ENCODE measurements at regions not wholly inside any gene's neighbourhood (a gene's known extent, or its start where the extent isn't known, plus 50 kb on each side); places are given as distances from the start of the nearest gene placed in this dataset.

DNA sequence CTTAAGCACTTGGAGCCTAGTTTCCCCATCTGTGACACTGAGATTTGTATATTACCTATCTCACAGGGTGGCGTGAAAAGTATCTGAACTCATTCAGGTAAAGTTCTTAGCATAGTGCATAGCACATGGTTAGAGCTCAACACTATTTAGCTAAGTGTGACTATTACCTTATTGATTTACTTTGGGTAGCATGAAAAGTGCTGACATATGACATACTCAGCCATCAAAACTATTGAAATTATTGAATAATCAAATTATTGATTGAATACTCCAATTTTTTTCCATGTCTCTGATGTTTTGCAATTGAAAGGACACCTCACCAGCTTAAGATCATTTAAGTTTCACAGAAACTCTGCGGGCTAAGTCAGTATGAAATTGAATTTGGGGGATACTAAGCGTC lies 715.0 kb downstream of the EFNB2 start:
- Mint-ChIP-seq H3K4me3 (no peak overlapping the region), H3K4me1 (ENCODE audit: low read depth) (no peaks in the 10 kb centered on the region), H3K27me3 (no peaks in the 10 kb centered on the region), H3K9me3 (no peaks in the 10 kb centered on the region), H3K36me3 (ENCODE audit: low read depth) (no peaks in the 10 kb centered on the region), H3K27ac (no peak overlapping the region)
- DNase-seq, result no peak

DNA sequence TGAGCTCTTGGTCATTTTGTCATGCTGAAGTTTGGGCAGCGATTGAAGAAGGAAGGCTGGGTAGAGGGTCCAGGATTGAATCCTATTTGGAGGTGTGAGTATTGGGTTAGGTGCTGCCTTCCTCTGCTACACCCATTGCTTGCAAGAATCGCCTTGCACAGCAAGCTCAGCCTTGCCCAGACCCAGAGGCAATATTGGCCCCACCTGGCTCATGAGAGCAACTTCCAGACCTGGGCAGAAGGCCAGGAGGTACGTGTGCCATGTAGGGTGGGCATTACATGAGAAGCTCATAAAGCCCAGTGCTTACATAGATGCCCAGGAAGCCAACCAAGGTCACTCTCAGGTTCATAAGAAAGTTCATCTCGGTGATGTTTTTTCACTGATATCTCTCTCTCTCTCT lies 718.0 kb downstream of the EFNB2 start:
- H3K27ac Mint-ChIP-seq, result no peak overlapping the region
- no peaks in the 10 kb centered on the region for H3K4me1 Mint-ChIP-seq (ENCODE audit: low read depth)
- H3K9me3 Mint-ChIP-seq, result no peaks in the 10 kb centered on the region
- H3K4me3 Mint-ChIP-seq, result no peak overlapping the region
- DNase-seq, result no peak
- no peaks in the 10 kb centered on the region for H3K36me3 Mint-ChIP-seq (ENCODE audit: low read depth)
- H3K27me3 Mint-ChIP-seq, result no peaks in the 10 kb centered on the region

DNA sequence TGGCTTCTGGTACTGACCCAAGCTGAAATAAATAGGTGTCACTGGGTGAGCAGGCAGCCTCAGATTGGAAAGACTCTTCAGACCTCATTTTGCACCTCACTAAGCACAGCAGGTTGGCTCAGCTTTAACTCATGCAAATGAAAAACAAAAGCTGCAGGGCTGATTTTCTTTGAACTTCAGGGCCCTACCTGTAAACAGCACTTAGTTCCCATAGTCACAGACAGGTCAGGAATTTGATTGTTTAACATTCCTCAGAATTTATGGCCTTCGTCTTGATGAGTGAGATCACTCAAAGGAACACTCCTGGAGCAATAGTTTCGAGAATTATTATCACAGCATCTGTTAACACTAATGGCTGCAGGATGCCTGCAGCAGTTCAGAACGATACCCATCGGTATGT lies 718.5 kb downstream of the EFNB2 start:
- H3K27ac Mint-ChIP-seq, result no peak overlapping the region
- no peaks in the 10 kb centered on the region for H3K4me1 Mint-ChIP-seq (ENCODE audit: low read depth)
- H3K4me3 Mint-ChIP-seq, result no peak overlapping the region
- no peaks in the 10 kb centered on the region for H3K9me3 Mint-ChIP-seq
- no peaks in the 10 kb centered on the region for H3K27me3 Mint-ChIP-seq
- H3K36me3 Mint-ChIP-seq (ENCODE audit: low read depth), result no peaks in the 10 kb centered on the region
- no peak for DNase-seq

DNA sequence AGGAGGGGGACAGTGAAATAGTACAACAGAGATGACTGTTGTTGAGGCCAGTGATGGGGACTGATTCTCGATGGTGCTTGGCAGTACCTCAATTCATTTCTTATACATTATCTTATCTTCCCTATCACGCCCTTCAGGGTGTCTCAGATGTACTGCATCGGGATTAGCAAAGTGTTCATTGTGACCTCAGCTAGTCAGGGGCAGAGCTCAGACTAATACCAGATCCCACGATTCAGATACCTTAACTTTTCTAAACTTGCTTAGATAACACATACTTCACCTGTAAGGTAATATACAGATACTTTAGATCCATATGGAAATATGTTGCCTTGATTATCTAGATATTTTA lies 720.6 kb downstream of the EFNB2 start:
- H3K4me1 Mint-ChIP-seq (ENCODE audit: low read depth), result no peaks in the 10 kb centered on the region
- no peaks in the 10 kb centered on the region for H3K9me3 Mint-ChIP-seq
- no peak for DNase-seq
- H3K27me3 Mint-ChIP-seq, result no peaks in the 10 kb centered on the region
- no peak overlapping the region for H3K4me3 Mint-ChIP-seq
- no peaks in the 10 kb centered on the region for H3K36me3 Mint-ChIP-seq (ENCODE audit: low read depth)
- H3K27ac Mint-ChIP-seq, result no peak overlapping the region

DNA sequence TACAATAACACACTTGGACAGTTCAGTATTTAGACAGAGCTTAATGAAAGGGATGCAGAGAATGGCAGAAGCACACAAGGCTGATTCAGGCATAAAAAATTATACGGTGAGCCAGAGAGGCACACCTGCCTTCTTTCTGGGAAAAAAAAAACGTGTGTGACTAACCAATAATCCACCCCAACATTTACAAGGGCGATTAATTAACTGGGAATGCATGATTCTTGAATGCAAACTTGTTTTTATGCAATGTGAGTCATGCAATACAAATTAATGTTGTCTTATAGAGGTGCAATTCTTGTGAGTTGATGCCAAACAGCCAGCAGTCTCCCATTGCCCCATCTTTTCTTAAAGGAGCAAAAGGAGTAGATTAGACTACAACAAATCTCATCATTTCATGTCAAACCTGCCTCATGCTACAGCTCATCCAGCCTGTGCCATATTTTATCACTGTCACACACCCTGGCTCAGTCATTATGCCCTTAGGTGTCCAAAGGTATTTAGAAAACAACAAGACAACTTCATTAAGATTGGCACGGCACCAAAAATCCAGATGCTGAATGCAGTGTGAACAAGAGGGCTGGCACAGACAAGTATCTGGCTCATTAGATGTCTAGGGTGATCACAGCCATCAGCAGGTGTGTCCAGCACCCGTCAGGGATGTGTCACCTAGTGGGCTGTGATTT lies 721.1 kb downstream of the EFNB2 start:
- Mint-ChIP-seq H3K27me3 (no peaks in the 10 kb centered on the region), H3K4me1 (ENCODE audit: low read depth) (no peaks in the 10 kb centered on the region), H3K9me3 (no peaks in the 10 kb centered on the region), H3K4me3 (no peak overlapping the region), H3K27ac (no peak overlapping the region), H3K36me3 (ENCODE audit: low read depth) (no peaks in the 10 kb centered on the region)
- no peak for DNase-seq

DNA sequence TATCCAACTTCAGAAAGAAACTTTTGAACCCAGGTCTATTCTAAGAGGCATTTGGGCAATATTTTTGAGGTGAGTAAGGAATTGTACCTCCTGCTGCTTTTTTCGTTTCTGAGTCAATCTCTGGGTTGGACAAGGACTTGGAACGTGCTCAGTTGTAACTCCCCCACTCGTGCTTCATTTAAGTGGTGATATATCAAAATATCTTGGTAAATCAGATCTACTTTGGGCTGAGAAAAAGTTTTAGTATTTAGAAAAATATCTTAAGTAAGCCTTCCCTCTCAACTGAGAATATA lies 728.9 kb downstream of the EFNB2 start:
- DNase-seq, result no peak
- Mint-ChIP-seq H3K4me3 (no peak overlapping the region), H3K27me3 (no peaks in the 10 kb centered on the region), H3K4me1 (ENCODE audit: low read depth) (no peaks in the 10 kb centered on the region), H3K27ac (no peak overlapping the region), H3K9me3 (peaks cover 9% of the 10 kb centered on the region), H3K36me3 (ENCODE audit: low read depth) (no peaks in the 10 kb centered on the region)

DNA sequence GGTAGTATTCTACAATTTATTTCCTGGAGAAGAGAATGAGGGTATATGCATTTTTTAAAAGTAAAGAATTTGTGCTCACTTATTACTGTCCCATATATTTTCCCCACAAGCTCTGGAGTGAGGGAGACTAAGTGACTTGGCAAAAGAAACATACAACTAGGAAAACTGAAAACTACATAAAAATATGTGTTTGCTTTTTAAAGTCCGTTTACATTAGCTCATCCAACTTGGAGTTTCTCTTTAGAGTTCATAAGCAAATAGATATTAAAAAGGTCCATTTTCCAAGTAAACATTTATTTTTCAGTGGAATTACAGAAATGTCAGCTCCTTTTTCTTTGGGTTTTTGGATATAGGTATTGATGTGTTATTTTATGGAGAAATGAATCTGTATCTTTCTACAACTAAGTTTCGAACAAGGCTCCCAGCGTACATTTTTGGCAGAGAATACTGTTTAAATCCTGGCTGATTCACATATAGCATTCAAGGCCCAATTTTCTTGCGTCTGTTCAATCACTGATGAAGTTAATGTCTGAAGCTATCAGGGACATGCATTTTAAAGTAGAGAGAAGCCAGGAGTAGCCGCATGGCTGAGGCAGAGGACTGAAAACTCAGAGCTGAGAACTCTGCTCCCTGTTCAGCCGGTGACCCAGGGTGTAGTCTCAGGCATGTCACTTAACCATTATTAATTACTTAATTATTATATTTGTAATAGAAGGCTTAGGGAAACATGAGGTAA lies 729.4 kb downstream of the EFNB2 start:
- no peaks in the 10 kb centered on the region for H3K36me3 Mint-ChIP-seq (ENCODE audit: low read depth)
- H3K27ac Mint-ChIP-seq, result no peak overlapping the region
- H3K9me3 Mint-ChIP-seq, result peaks cover 9% of the 10 kb centered on the region

DNA sequence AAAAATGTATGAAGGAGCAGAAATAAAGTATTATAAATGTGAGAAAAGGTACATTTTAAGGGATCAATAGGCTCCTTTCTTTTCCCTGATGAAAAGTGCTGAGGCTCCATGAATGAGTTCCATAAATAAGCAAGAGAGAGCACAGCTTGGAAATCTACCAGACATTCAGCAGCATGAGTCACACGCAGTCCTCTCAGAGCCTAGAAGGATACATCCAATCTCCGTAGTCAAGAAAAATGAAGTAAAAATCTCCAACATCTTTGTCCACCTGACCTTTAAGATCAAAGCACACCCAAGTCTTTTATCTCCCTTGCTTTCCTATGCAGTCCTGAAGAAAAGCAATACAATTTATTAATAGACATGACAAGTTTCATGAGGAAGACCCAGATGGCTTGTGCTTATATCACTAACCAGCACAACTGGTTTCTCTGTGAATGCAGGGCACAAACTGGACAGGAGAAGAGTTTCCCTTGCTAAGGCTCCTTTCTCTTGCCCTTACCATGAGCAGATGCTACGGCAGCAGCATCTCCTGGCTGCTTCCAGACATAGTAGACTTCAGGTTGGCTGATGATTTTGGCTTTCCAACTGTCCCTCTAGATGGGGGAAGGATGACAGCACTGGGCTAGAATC lies 730.8 kb downstream of the EFNB2 start:
- DNase-seq, result no peak
- Mint-ChIP-seq H3K36me3 (ENCODE audit: low read depth) (no peaks in the 10 kb centered on the region), H3K9me3 (peaks cover 9% of the 10 kb centered on the region), H3K4me3 (no peak overlapping the region), H3K27ac (no peak overlapping the region), H3K27me3 (no peaks in the 10 kb centered on the region), H3K4me1 (ENCODE audit: low read depth) (no peaks in the 10 kb centered on the region)

More for the DNA sequence above, 729.4 kb downstream of the EFNB2 start:
- Mint-ChIP-seq H3K4me3 (no peak overlapping the region), H3K4me1 (ENCODE audit: low read depth) (no peaks in the 10 kb centered on the region), H3K27me3 (no peaks in the 10 kb centered on the region)
- DNase-seq, result no peak

DNA sequence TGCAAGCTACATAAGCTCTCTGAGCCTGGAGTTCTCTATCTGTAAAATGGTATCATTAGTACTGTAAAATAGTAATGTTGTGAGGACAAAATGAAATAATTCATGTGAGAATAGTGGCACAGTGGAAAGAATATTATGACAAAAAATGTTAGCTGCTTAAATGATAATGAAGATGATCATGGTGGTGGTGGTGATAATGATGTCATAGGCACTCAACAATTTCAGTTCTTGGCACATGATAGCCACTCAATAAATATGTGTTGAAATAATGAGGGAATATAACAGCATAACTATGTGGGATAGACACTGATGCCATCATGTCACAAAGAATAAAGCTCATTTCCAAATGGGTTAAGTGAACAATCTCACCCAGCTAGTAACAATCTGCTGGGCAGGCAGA lies 736.3 kb downstream of the EFNB2 start:
- no peak overlapping the region for H3K4me3 Mint-ChIP-seq
- no peaks in the 10 kb centered on the region for H3K9me3 Mint-ChIP-seq
- H3K4me1 Mint-ChIP-seq (ENCODE audit: low read depth), result no peaks in the 10 kb centered on the region
- DNase-seq, result no peak
- H3K36me3 Mint-ChIP-seq (ENCODE audit: low read depth), result no peaks in the 10 kb centered on the region
- H3K27ac Mint-ChIP-seq, result no peak overlapping the region
- H3K27me3 Mint-ChIP-seq, result no peaks in the 10 kb centered on the region

DNA sequence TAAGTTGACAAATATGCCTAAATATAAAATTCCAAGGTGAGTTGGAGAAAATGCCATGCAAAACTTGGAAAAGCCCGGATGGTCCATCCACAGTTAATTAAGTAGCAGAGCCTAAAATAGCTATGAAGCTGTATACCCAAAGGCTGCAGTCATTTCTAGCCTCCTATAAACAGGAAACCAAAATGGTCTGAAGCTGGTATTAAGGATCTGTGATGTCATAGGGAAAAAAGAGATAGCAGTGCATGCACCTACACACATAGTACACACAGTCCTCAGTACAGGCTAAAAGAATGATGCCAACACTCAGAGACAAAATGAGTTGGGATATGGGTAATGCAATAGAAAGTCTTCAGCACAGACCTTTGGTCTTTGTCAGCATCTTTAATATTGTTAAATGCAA lies 736.9 kb downstream of the EFNB2 start:
- Mint-ChIP-seq H3K36me3 (ENCODE audit: low read depth) (no peaks in the 10 kb centered on the region), H3K27me3 (no peaks in the 10 kb centered on the region), H3K27ac (no peak overlapping the region), H3K4me3 (no peak overlapping the region), H3K9me3 (no peaks in the 10 kb centered on the region), H3K4me1 (ENCODE audit: low read depth) (no peaks in the 10 kb centered on the region)
- DNase-seq, result no peak

DNA sequence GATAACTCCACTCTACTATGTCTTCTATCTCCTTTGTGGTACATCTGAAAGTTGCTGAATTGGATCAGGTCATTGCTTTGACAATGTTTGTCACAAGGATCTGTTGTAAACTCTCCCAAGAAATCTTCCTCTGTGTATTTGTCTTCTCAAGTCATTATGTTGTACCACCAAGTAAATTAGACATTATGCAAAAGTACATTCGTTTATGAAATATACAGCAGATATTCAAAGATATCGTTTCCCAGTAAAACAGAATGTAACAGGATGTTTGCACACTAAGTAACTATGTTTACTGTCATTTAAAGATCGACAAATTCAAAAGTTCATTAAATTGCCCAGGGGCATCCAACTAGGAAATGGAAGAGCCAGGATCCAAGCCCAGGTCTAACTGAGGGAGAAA lies 739.4 kb downstream of the EFNB2 start:
- Mint-ChIP-seq H3K36me3 (ENCODE audit: low read depth) (no peaks in the 10 kb centered on the region), H3K4me3 (no peak overlapping the region), H3K27me3 (no peaks in the 10 kb centered on the region), H3K4me1 (ENCODE audit: low read depth) (no peaks in the 10 kb centered on the region), H3K27ac (no peak overlapping the region), H3K9me3 (peaks cover 3% of the 10 kb centered on the region)
- no peak for DNase-seq

DNA sequence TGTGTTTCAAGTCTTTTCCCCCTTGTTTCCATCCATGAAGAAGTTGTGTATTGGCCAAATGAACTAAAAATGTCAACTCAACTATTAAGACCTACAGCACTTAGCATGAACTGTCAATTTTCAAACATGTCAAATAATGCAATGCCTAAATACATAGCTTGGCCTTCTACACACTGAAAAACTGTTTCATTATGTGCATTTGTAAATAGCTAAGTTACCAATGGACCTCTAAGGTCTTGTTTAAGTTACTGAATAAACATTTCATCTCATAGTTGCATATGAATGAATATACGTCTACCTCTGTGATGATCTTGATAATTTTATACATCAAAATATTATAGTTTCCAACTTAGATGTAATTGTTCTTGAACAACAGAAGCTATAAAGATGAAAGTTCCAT lies 744.5 kb downstream of the EFNB2 start:
- Mint-ChIP-seq H3K4me3 (no peak overlapping the region), H3K36me3 (ENCODE audit: low read depth) (no peaks in the 10 kb centered on the region), H3K27me3 (no peaks in the 10 kb centered on the region), H3K4me1 (ENCODE audit: low read depth) (no peaks in the 10 kb centered on the region), H3K27ac (no peak overlapping the region), H3K9me3 (peaks cover 3% of the 10 kb centered on the region)
- DNase-seq, result no peak

DNA sequence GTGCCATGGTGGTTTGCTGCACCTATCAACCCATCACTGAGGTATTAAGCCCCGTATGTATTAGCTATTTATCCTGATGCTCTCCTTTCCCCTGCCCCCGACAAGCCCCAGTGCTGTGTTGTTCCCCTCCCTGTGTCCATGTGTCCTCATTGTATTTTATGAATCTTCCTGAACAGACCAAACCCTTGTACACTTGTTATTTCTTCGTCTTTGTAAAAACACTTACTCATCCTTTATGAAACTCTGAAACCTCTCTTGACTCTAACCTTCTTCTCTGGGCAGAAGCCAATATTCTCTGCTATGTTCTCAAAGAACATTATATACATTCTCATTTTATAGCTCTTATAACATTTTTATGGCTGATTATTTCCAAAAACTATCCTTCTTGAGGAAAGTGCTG lies 746.9 kb downstream of the EFNB2 start:
- Mint-ChIP-seq H3K4me3 (no peak overlapping the region), H3K27me3 (no peaks in the 10 kb centered on the region), H3K27ac (no peak overlapping the region), H3K4me1 (ENCODE audit: low read depth) (no peaks in the 10 kb centered on the region), H3K9me3 (peaks cover 3% of the 10 kb centered on the region), H3K36me3 (ENCODE audit: low read depth) (no peaks in the 10 kb centered on the region)
- no peak for DNase-seq

DNA sequence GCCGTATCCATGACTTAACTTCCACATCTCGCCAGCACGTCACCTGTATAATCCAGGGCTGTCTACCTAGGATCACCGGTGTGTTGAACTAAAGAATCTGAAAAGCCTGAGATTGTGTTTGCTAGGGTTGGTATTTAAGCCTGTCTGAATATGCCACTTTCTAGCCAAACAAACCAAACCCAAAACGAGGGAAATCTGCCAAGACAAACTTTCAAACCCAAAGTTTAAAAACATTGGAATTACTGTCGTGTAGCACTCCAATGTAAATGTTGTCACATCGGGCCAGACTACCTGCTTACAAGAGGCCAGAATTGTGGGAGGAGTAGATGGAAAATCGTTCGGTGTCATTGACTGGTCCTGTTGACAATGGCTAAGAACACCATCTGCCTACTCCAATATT lies 747.8 kb downstream of the EFNB2 start:
- no peak for DNase-seq
- H3K27me3 Mint-ChIP-seq, result no peaks in the 10 kb centered on the region
- H3K36me3 Mint-ChIP-seq (ENCODE audit: low read depth), result no peaks in the 10 kb centered on the region
- H3K4me1 Mint-ChIP-seq (ENCODE audit: low read depth), result no peaks in the 10 kb centered on the region
- peaks cover 2% of the 10 kb centered on the region for H3K9me3 Mint-ChIP-seq
- H3K4me3 Mint-ChIP-seq, result no peak overlapping the region
- H3K27ac Mint-ChIP-seq, result no peak overlapping the region

DNA sequence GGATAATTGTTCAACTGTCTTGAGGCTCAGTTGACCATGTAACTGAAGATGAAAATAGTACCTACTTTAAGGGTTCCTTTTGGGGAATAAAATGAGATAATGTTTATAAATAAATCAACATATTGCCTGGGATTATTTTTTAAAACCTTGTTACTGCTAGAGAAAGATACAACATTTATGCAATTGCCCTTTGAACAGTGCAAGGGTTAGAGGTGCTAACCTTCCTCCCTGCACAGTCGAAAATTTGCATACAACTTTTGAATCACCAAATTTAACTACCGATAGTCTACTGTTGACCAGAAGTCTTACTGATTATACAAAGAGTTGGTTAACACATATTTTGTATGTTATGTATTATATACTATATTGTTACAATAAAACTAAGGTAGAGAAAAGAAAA lies 750.0 kb downstream of the EFNB2 start:
- Mint-ChIP-seq H3K27me3 (no peaks in the 10 kb centered on the region), H3K36me3 (ENCODE audit: low read depth) (no peaks in the 10 kb centered on the region)

More for the DNA sequence above, 750.0 kb downstream of the EFNB2 start:
- no peak overlapping the region for H3K4me3 Mint-ChIP-seq
- DNase-seq, result no peak
- no peaks in the 10 kb centered on the region for H3K4me1 Mint-ChIP-seq (ENCODE audit: low read depth)
- peaks cover 8% of the 10 kb centered on the region for H3K9me3 Mint-ChIP-seq
- no peak overlapping the region for H3K27ac Mint-ChIP-seq

Measured in activated T-cell treated with anti-CD3 and anti-CD28 coated beads, Interleukin-2, amount 50 U/mL, for 24 hours (primary cell).